ENCODE measurements at regions not wholly inside any gene's neighbourhood (a gene's known extent, or its start where the extent isn't known, plus 50 kb on each side); places are given as distances from the start of the nearest gene placed in this dataset.

- TF ChIP-seq CTCF (IDR thresholded peaks at IDR 0.05) (no peak), POLR2AphosphoS5 (IDR thresholded peaks at IDR 0.05; ENCODE audit: insufficient read depth in 1 of 2, low read depth in 1 of 2) (no peak)
Observed at GRCh38 chr9:111197256-111197655, 132.8 kb downstream of the OR2K2 start.
